NCI-H82 (cell line): ENCODE measurements at regions not wholly inside any gene's neighbourhood (a gene's known extent, or its start where the extent isn't known, plus 50 kb on each side); places are given as distances from the start of the nearest gene placed in this dataset.

Experiments
- DNase-seq: peaks from one replicate; lab custom pipeline; 2025; lab: John Stamatoyannopoulos, UW

- peak; percentile 13 for DNase-seq
Measured at GRCh38 chr13:88601949-88602348, 930.8 kb downstream of the SLITRK5 start.

- peak; percentile 75 for DNase-seq
Measured at GRCh38 chr13:88602786-88603777, 931.9 kb downstream of the SLITRK5 start.

GRCh38 chr13:88617176-88617575 lies 946.0 kb downstream of the SLITRK5 start:
- DNase-seq: peak; percentile 42

DNA sequence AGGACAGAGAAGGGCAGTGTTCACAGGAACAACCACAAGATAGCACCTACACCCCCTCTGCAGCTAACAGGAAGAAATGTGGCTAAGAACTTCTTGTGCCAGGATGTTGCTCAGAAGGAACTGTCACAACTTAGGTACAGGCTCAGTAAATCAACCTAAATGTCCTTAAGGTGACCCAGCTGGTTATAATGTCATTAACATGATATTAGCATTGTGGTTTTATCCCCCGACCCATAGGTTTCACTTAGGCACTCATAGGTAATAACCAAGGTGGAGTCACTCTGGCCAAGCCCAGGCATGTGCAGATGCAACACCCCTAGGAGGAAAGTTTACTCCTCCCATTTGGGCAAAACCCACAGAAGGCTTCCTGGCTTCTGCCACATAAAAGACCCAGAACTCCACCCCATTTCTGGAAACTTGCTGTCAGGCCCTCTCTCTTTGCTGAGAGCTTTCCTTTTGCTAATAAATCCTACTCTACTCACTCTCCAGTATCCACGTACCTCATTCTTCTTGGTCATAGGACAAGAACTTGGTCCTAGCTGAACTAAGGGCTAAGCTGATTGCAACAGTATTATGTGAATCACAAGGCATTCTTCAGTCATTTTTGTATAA lies 951.3 kb downstream of the SLITRK5 start:
- peak; percentile 20 for DNase-seq

DNA sequence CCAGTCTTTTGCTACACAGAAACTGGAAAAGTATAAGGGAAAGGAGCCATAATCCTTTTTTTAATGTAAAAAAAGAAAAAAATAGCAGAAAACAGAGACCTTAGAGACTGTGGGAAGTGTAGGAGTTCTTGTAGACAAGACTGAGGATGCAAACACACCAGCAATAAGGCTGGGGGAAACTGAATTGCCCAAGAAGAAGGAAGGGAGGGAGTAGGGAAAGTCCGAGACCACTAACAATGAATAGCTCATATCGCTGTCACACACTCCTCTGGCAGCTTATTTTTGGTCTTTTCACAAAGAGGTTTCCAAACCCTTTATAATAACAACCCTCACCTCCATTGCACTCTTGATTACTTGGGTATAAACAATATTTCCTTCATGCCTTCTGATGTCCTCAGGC lies 952.0 kb downstream of the SLITRK5 start:
- no peak for DNase-seq

- no peak for DNase-seq
Measured at GRCh38 chr13:88627071-88627470, 955.9 kb downstream of the SLITRK5 start.

- no peak for DNase-seq
Measured at GRCh38 chr13:88628882-88629281, 957.7 kb downstream of the SLITRK5 start.

GRCh38 chr13:88637935-88638334 lies 966.8 kb downstream of the SLITRK5 start:
- no peak for DNase-seq

DNA sequence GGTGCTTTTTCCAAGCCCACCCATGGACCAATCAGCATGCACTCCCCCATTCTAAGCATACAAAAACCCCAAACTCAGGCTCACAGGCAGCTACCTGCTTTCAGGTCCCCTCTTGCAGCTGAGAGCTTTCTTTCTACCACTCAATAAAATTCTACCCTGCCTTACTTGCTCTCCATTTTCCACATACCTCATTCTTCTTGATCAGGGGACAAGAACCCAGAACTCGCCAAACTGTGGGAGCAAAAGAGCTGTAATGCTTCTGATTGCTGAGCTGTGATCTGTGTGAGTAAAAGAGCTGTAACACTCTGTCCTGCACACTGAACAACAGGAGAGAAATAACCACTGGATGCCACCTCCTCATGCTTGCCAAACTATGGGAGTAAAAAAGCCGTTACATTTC lies 972.1 kb downstream of the SLITRK5 start:
- no peak for DNase-seq

GRCh38 chr13:88648598-88649373 lies 977.6 kb downstream of the SLITRK5 start:
- DNase-seq: no peak

DNA sequence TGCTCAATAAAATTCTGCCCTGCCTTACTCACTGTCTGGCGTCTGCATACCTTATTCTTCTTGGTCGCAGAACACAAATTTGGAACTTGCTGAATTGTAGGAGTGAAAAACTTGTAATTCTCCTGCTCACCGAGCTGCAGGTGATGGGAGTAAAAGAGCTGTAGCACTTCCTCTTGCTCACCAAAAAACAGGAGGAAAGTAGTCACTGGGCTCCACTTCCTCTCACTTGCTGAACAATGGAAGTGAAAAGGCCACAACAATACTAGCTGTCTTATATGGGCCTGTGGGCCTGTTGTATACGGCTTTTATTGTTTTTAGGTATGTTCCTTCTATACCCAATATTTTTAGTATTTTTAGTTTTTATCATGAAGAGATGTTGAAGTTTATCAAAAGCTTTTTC lies 978.7 kb downstream of the SLITRK5 start:
- no peak for DNase-seq

- DNase-seq: no peak
Measured at GRCh38 chr13:88651531-88651930, 980.4 kb downstream of the SLITRK5 start.

GRCh38 chr13:88656751-88657150 lies 985.6 kb downstream of the SLITRK5 start:
- DNase-seq: no peak

- no peak for DNase-seq
Measured at GRCh38 chr13:88670509-88670908, 999.3 kb downstream of the SLITRK5 start.

DNA sequence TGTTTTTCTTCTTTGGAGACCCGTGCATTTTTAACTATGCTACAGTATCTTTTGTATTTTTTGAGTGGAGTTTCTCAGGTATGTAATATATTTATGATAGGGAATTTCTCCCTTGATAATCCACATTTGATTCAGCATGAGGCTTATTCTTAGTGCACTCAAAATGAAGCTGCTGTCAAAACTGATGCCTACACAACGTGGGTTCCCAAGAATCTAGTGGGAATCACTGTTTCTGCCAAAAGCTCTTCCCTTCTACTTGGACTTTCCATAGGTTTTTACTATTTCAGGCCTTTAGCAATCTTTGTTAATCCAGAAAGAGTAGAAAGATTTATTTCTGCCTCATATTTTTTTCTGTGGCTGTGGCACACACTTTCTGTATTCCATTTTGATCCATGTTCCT lies 1003.7 kb downstream of the SLITRK5 start:
- DNase-seq: no peak

- DNase-seq: no peak
Measured at GRCh38 chr13:88675347-88675996, 1004.3 kb downstream of the SLITRK5 start.

DNA sequence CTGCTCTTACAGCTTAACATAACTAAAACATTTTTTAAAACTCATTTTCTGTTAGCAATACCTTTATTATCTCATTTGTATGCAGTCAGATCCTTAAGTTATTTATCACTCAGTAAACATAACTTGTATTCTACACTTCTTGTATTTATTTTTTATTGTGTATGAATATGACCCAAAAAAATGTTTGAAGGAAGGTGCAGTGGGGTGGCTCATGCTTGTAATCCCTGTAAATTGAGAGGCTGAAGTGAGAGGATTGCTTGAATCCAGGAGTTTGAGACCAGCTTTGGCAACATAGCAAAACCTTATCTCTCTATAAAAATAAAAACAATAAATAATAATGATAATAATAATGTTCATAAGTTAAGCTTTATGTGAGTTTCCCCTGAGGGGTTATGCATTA lies 1004.8 kb downstream of the SLITRK5 start:
- DNase-seq: no peak

- DNase-seq: no peak
Measured at GRCh38 chr13:88685459-88685858, 1014.3 kb downstream of the SLITRK5 start.

DNA sequence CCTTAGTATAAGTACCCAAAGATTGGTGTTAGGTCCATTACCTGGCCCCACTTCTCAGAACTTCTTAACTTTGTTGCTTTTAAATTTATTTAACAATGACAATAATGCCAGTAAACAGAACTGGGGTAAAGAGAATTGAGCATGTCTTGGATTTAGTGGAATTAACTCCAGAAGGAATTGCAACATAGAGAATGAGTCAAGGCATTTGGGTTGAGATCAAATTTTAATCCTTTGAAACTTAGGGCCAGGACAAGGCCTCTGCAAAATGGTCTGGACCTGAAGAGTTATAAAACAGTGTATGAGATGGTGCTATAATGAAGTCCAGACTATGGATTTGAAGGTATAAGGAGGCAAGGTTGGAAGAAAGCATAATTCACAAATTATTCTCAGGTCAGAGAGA lies 1030.4 kb downstream of the SLITRK5 start:
- no peak for DNase-seq

- DNase-seq: no peak
Measured at GRCh38 chr13:88704600-88705275, 1033.6 kb downstream of the SLITRK5 start.

GRCh38 chr13:88707646-88708045 lies 1036.5 kb downstream of the SLITRK5 start:
- DNase-seq: peak; percentile 75
